H1 (cell line): ENCODE measurements at regions not wholly inside any gene's neighbourhood (a gene's known extent, or its start where the extent isn't known, plus 50 kb on each side); places are given as distances from the start of the nearest gene placed in this dataset.

Experiments used
- CHD2 ChIP-seq: IDR thresholded peaks from 2 replicates; pipeline ENCODE4 v1.6.1; 2012; ENCODE audit warnings: low read length, improper control_type of control experiment
- POLR2AphosphoS5 ChIP-seq: IDR thresholded peaks from 2 replicates; pipeline ENCODE4 v1.6.1; 2011; ENCODE audit warnings: low read depth, low read length
- RBBP5 ChIP-seq: IDR thresholded peaks from 2 replicates; pipeline ENCODE4 v1.7.1; 2012; ENCODE audit warnings: low read depth, mild to moderate bottlenecking, inconsistent platforms, low read length, moderate library complexity, borderline replicate concordance
- TF ChIP-seq, protein P1 (sequence below): IDR thresholded peaks from 2 replicates; pipeline ENCODE4 v1.6.1; 2012; ENCODE audit warnings: low read length, inconsistent platforms

DNA sequence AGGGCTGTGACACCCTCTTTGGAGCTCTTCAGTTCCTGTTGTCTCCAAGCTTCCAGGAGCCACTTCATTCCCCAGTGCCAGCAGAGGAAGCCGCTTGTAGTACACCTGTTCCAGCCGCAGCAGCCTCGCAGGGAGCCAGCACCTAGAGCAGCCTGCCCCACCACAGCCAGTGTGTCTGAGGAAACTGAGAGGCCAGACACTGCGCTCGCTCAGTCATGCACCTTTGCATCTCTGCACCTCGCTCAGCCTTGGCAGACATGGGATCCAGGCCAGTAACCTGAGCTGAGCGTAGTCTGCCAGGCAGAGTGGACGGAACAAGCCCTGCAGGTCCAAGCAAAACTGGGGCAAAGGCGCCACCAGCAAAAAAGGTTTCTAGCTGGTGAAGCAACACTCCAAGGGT is 1072.1 kb downstream of the JRKL start (continued):
- TF ChIP-seq, protein P1, sequence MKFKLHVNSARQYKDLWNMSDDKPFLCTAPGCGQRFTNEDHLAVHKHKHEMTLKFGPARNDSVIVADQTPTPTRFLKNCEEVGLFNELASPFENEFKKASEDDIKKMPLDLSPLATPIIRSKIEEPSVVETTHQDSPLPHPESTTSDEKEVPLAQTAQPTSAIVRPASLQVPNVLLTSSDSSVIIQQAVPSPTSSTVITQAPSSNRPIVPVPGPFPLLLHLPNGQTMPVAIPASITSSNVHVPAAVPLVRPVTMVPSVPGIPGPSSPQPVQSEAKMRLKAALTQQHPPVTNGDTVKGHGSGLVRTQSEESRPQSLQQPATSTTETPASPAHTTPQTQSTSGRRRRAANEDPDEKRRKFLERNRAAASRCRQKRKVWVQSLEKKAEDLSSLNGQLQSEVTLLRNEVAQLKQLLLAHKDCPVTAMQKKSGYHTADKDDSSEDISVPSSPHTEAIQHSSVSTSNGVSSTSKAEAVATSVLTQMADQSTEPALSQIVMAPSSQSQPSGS: no peak
- no peak for TF ChIP-seq POLR2AphosphoS5
- no peak for TF ChIP-seq CHD2
- TF ChIP-seq RBBP5: no peak
